HS-5 (cell line): ENCODE measurements at regions not wholly inside any gene's neighbourhood (a gene's known extent, or its start where the extent isn't known, plus 50 kb on each side); places are given as distances from the start of the nearest gene placed in this dataset.
"Not testable (repeated sequence)": the region's sequence is repeated elsewhere in the genome, so short reads cannot be mapped to it uniquely, and the experiment has no call there.

ENCODE experiments used
- DNase-seq: peaks from one replicate; pipeline ENCODE4 v3.0.0-alpha.2; 2012; ENCODE audit warnings: low read depth

DNA sequence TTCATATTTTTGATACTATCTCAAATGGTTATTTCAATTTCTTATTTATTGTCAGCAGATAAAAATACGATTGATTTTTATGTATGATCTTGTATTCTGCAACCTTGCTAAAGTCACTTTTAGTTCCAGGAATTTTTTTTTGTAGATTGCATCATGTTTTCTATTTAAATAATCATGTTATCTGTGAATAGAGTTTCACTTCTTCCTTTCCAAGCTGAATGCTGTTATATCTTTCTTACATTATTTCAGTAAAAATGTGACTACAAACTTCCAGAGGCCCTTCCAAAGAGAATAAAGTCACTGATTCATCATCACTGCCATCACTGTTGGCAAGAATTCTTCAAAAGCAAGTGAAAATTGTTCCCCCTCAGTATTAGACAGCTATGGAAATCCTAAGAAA lies 104.7 kb upstream of the RAP1B start:
- no peak for DNase-seq

DNA sequence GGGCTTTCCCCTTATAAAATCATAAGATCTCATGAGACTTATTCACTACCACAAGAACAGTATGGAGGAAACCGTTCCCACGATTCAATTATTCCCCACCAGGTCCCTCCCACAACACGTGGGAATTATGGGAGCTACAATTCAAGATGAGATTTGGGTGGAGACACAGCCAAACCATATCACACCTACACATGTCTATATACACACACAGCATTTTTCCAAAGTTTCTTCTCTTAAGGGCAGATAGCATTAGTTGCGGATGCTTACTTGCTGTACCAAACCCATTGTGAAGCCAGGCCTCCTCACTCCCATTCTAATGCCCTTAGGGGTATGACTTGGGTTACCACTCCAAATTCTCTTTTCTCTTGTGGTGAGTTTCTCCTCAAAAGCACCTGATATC lies 104.1 kb upstream of the RAP1B start:
- DNase-seq: no peak

DNA sequence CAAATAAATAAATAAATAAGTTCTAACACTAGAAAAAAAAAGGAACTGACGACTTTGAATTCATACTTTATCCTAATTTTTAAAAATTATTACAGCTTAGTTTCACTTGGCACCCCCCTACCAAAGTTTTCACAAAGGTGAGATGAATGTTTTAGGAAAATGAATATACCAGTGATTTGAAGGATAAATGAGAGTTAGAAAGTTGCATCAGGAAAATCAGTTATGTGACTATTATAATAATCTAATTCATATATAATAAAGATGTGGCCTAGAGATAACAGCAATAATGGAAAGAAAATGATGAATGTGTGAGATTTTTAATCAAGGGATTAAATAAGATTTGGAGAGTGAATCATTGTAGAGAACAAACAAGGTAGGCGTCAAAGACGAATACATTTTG lies 103.0 kb upstream of the RAP1B start:
- DNase-seq: no peak

DNA sequence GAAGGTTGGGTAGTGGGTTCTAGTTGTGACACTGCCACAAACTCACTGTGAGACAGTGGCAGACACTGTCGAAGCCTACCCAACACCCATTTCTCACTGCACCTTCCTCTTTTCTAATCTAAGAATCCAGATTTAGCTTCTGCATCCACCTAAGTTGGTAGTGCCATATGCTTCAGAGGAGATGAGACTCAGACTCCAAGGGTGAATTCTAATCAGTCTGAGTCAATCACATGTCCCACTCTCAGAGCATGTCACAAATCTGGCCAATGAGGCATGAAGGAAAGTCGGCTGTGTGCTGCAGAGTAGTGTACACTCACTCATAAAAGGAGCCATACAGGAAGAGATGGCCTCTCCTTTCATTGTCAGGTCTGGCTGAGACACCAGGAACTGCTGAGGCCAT lies 102.1 kb upstream of the RAP1B start:
- no peak for DNase-seq

DNA sequence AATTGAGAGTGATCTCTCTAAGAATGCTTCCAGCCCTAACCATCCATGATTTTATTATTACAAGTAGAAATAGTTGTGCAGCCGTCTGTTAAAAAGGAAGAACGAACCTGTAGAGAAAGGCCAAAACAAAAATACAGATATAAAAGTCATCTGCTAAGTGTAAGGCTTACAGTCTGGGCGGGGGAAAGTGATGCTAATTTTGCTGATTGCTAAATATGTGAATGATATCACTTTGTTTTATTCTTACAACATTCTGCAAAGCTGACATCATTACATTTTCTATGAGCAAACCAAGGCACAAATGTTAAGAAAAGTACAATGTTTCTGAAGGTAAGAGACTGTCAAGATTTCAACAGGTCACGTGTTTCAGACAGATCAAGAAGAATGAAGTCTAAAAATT lies 101.5 kb upstream of the RAP1B start:
- no peak for DNase-seq

DNA sequence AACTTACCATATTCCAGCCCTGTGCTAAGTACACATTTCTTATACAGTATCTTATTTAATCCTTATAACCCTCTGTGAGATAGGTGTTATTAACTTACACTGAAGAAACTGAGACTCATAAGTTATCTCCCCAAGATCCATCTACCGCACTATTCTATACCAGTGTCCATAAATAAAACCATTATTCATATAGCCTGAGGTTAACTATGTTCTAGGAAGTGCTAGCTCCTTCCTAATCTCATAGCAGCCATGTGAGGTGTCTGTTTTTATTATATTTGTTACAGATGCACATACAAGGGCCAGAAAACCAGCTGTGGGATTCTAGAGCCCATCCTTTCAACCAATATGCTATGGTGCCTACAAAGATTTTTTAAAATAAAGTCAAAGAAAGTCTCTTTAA lies 100.3 kb upstream of the RAP1B start:
- no peak for DNase-seq

DNA sequence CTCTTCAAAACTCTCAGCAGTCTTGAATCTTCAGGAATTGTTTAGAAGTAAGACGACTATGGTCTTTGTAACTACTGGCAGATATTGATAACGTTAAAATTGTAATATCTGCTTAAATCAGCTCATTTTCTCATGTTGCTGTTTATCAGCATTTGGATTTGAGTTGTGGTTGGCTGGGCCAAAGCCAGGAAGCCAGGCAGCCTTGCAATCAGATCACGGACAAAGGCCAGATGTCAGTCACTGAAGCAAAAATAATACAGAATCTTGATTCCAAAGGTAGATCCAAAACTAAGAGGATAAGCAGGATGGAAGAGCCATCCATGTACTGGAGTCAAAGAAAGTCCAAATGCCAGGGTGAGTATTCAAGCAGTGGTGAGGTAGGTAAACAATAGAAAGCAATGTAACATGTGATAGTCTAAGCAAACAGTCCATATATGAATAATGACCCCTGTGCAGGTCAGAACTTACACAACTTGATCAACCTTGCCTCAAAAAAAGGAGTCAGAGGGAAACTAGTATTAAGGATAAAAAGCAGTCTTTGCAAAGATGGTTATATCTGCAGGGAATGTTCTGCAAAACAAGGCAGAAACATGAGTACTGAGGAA lies 95.8 kb upstream of the RAP1B start:
- no peak for DNase-seq

DNA sequence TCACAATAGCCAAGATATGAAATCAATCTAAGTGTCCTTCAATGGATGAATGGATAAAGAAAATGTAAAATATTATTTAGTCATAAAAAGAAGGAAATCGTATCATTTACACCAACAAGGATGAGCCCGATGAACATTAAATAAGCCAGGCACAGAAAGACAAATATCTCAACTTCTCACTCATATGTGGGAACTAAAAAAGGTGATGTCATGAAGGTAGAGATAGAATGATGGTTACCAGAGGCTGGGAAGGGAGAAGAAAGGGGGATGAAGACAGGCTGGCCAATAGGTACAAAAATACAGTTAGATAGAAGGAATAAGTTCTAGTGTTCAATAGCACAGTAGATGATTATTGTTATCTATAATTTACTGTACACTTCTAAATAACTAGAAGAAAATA lies 94.9 kb upstream of the RAP1B start:
- no peak for DNase-seq

DNA sequence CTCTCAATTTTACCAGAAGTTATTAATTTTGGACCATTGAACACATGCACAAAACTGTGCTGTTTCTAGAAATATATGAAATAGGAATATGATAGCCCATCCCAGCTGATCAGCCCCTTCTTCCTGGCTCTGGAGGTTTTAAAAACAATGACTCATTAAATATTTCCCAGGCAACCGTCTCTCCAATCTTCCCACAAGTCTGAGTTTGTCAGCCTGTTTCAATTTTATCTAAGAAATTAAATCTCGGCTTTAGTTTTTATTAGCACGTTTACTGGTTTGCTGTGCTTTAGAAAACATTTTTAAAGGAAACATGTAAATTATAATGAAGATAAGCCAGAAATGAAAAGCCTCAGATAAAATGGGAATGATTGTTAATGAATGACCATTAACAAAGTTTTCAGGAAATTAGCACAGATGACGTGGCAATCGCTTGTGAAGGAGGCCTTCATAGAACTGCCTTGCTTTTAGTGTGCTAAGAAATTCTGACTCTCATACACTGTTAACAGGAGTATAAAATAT lies 89.3 kb upstream of the RAP1B start:
- peak; percentile 65 for DNase-seq

DNA sequence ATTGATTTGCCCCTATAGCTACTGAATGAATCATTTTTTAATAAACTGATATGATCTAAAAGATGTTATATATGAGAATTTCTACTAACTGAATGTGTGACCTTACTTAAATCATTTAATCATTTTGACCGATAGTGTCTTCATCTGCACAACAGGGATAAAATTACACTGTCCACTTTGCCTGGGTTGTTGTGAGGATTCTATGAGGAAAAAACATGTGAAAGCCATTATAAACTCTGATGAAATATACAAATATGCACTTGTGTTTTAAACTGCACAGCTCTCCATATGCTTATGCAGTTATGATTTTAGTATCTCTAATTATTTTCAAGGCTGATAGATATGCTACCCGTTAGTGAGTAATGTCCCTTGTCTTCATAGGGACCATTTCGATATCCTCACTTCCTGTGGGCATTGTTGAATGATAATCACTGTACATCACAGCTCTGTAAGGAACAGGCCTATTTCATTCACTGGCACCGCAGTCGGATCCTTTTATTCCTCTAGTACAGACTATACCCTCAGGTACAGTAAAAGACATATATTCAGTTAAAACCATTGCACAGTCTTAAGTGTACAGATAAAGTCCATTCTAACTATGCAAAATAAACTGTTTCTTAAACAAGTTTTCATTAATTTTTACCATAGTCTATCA lies 88.7 kb upstream of the RAP1B start:
- peak; percentile 9 for DNase-seq

DNA sequence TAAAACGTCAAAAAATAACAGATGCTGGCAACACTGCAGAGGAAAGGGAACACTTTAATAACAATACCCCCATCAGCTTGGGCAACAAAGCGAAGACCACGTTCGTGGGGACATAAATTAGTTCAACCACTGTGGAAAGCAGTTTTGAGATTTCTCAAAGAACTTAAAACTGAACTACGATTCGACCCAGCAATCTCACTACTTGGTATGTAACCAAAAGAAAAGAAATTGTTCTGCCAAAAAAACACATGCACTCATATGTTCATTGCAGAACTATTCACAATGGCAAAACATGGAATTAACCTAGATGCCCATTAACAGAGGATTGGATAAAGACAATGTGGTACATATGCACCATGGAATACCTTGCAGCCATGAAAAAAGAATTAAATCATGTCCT lies 81.2 kb upstream of the RAP1B start:
- DNase-seq: no peak

DNA sequence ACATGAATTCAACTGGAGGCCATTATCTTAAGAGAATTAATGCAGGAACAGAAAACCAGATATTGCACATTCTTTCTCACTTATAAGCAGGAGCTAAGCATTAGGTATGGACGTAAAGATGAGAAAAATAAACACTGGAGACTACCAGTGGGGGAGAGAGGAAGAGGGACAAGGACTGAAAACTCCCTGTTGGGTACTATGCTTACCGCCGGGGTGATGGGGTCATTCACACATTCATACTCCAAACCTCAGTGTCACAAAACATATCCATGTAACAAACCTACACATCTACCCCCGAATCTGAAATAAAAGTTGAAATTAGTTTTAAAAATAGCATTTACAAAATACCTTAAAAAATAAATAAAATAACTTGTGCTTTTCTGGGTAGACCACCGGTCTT lies 80.8 kb upstream of the RAP1B start:
- no peak for DNase-seq

DNA sequence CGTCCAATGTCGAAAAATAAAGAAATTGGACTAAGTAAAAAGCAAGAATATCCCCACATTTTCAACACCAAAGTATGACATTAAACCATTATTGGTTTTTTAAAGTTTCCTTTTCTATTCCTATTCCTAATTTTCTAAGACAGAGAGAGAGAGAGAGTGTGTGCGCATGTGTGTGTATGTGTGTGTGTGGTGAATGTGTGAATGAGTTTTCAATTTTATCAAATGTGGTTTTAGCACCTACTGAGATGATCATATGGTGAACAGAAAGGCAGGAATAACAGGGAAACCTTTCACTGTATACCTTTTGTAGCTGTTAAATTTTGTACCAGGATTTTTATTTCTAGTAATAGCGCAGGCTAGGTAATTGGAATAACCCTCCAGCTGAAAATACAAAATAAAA lies 80.4 kb upstream of the RAP1B start:
- DNase-seq: no peak

DNA sequence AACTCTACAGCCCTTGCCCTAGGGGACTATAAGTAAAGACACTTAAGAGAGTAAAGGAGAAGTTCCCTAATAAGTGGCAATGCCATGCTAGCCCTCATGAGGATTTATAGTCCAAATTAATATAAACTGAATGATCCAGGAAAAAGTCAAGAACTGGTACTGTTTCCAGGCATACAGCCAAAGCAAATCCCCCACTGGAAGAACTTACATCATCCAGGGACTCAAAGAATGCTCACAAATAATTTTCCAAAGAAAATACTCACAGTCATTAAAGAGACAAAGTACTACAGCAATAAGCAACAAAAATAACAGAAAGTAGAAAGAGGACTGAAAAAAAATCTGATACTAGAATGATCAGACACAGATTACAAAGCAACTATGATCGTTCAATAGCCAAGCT lies 79.7 kb upstream of the RAP1B start:
- no peak for DNase-seq

DNA sequence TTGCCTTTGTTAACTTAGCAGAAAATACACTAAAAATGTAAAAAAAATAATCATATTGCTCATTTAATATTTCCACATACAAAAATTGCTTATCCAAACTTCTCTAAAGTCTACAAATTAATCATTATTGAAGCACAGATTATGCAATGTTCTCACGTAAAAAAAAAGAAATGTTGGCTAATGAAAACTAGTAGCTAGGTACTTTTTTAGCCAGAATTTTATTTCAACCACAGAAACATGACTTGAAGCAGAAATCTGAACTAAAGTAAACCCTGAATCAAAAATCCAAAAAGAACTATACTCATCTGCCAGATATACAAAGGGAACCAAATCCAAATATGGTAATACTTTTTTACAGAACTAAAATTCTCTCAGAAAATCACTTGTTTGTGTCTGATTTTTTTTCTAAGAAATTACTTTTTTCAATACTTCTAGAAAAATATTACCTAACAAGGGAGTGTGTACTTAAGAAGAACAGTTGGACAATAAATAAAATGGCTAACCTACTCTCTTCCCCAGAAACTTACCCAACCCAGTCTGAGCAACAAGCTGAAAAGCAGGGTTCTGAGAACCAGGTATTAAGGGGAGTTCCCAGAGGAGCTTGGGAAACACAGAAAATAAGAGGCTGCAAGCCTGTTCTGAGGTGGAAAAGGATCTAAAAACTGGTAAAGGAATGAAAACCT lies 78.4 kb upstream of the RAP1B start:
- no peak for DNase-seq

DNA sequence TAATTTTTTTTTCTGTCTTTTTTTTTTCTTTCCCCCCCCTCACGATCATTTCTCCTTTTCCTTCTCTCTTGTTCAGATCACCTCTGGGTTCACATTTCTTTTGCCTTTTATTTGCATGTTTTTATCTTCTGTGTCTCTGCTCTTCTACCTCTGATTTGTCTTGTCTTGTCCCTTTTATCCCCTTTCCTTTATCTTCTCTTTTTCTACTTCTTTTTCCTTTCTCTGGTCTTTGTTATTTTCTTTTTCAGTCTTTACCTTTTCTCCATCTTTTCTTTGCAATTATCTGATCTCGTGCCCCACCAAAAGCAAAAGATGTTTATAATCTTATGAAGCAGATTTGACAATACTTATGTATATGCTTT lies 77.8 kb upstream of the RAP1B start:
- DNase-seq: no peak

DNA sequence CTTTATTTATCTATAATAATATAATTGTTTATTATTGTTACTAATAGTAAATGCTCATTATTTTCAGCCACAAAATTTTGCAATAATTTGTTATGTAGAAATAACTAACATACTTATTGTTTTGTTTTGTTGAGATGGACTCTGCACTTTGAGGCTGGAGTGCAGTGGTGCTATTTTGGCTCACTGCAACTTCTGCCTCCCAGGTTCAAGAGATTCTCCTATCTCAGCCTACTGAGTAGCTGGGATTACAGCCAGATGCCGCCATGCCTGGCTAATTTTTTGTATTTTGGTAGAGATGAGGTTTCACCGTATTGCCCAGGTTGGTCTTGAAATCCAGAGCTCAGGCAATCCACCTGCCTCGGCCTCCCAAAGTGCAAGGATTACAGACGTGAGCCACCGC lies 76.6 kb upstream of the RAP1B start:
- DNase-seq: no peak

DNA sequence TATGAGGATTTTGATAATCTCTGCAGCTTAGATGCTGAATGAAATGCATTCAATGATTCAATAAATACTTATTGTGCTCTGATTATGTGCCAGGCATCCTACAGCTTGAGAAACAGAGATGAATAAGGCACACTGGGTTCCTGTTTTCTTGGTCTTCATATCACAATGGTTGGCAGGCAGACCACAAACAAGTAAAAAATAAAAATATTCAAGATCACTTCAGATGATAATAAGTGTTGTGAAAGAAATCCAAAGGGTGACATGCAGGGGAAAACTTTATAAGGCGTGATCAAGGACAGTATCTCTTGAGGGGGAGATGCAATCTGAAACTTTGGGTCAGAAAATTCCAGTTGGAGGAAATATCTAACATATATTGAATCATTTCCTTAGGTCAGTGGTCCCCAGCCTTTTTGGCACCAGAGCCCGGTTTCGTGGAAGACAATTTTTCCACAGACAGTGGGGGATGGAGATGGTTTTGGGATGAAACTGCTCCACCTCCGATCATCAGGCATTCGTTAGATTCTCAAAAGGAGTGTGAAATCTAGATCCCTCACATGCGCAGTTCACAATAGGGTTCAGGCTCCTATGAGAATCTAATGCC lies 73.7 kb upstream of the RAP1B start:
- DNase-seq: no peak

DNA sequence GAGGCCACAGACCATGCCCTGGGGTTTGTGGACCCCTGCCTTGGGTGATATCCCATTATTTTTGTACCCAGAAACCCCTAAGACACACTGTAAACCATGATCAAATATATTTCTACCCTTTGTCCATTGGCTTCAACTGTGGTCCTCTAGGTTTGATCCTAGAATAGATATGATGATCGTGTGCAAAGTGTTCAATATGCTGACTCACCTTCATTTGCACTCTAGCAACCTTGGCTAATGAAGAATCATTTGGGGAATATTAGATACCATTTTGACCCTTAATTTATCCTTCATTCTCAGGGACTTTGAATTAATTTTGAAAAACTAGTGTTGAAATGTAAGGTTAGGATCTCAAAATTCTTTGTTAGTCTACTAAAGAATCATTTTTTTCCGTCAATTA lies 73.1 kb upstream of the RAP1B start:
- no peak for DNase-seq

DNA sequence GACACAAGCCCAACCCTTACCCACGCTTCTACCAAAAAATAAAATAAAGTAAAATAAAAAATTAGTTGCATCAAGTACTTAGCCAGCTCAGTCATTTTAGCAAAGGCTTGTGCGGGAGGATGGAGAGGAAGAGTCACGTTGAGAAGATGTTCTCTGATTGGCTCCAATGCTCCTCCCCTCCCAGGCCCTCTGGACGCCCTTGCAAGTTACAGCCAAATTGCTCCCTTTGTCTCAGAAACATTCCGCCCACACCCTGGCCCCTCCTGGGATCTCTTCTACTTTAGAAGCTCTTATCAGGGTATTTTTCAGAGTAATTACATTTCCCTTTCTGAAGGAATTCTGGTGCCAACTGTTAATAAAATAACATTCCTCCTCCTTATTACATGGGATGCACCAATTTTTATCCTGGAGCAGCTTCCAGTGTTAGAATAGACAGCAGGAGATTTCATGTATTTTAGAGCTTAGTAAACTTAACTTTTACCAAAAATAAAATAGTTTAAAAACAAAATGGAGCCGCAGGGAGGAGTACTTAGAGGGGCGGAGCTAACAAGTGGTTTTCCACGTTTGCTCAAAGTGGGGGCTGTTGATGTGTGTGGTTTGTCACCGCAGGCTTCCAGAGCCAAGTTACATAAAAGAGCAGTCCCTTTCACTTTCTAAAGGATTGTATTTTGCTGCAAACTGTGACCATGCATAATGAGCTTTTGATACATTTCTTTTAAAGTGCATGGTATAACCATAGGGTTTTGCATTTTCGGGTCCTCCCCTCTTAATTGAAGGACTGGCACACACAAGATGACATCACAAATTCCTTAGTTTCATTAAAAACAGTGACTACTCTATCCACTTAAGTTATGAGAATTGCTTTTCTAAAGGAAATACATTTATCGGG lies 71.7 kb upstream of the RAP1B start:
- DNase-seq: no peak

DNA sequence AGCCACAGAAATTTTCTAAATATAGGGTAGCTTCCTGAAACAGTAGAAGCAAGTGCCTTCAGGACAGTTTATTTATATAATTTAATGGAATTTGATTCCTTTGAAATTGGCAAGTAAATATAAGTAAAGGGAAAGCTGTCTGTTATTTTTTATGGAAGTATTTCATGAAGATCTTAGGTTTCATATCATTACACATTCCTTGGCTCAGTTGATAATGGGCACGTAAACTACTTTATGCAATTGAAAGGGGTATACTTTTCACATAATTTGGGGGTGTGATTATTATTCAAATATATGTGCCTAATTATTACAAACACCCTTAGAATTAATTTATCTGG lies 71.1 kb upstream of the RAP1B start:
- DNase-seq: no peak

DNA sequence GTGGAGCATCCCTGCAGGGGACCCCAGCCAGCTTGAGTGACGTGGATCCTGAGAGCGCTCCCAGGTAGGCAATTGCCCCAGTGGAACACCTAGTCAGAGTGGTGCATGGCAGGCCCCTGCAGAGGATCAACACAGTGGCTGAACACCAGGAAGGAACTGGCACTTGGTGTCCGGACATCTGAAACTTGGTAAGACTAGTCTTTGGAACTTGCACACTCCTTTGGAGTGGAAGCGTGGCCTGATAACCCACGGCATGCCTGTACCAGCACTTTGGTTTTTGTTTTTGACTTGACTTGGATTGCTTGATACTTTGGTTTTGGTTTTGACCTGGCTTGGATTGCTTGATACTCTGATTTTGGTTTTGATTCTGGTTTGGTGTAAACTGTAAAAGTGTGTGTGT lies 69.9 kb upstream of the RAP1B start:
- not testable (repeated sequence) for DNase-seq
